Keratinocyte (primary cell): ENCODE measurements at regions not wholly inside any gene's neighbourhood (a gene's known extent, or its start where the extent isn't known, plus 50 kb on each side); places are given as distances from the start of the nearest gene placed in this dataset.

Source experiments
- CTCF ChIP-seq, 3 experiments: IDR thresholded peaks in 1 of 3; conservative IDR thresholded peaks in 1 of 3; optimal IDR thresholded peaks in 1 of 3; 2 replicates in 2 of 3; 3 replicates in 1 of 3; pipeline versions ENCODE3 to v1.5.1; 2011; ENCODE audit warnings: low read length in 3 of 3, mild to moderate bottlenecking in 3 of 3, moderate library complexity in 2 of 3, control low read depth in 1 of 3, inconsistent platforms in 1 of 3; ENCODE audit not compliant: insufficient read depth in 2 of 3; ENCODE audit errors: extremely low read depth in 1 of 3
- EZH2 ChIP-seq: IDR thresholded peaks from one replicate; pipeline ENCODE4 v1.6.1; 2012; ENCODE audit warnings: inconsistent platforms, mild to moderate bottlenecking, low read length, moderate library complexity

DNA sequence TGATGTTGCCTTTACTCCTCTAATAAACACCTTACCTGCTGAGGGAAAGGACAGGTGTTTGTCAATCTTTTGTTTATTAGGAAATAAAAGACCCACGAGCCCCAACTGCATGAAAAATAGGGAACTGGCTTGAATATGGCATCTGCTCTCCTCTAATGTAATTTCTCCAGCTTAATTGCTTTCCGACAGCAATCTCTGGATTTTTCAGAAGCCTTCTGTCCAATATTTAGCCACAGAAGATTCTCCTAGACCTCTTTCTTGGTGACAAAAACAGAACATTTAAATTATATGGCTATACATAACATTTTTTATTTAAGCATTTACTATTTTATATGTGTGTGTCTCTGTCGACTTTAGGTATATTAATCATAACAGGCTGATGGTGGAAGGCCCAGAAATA is 317.4 kb upstream of the ADARB2 start:
- TF ChIP-seq CTCF (optimal IDR thresholded peaks at IDR 0.05 in 1 of 3, IDR thresholded peaks at IDR 0.05 in 1 of 3, conservative IDR thresholded peaks at IDR 0.05 in 1 of 3; ENCODE audit: extremely low read depth in 1 of 3, insufficient read depth in 2 of 3, low read length in 3 of 3) (no peak), EZH2 (no peak)
